Endothelial cell of umbilical vein (primary cell): ENCODE measurements at regions not wholly inside any gene's neighbourhood (a gene's known extent, or its start where the extent isn't known, plus 50 kb on each side); places are given as distances from the start of the nearest gene placed in this dataset.

Source experiments
- BruUV-seq: library from RNA; stranded (reverse); fragments of 400-500 nt; replicated peaks from 2 replicates; lab custom pipeline; 2021; lab: Mats Ljungman, UMichigan
- CTCF ChIA-PET: fragments of 300-600, 350-600 bp; sonication (Branson Sonifier 250); formaldehyde crosslinking; loops from one replicate; lab custom pipeline; 2021; ENCODE audit warnings: antibody characterized with exemption, inconsistent platforms; lab: Charles Lee
- POLR2A ChIA-PET: fragments of 300-600, 350-600 bp; sonication (Branson Sonifier 250); formaldehyde crosslinking; loops from one replicate; lab custom pipeline; 2021; ENCODE audit warnings: antibody characterized with exemption, inconsistent platforms; lab: Charles Lee
- DNase-seq: peaks from one replicate; pipeline ENCODE4 v3.0.0-alpha.2; 2011; ENCODE audit warnings: low read depth, low spot score
- FAIRE-seq: peaks from 2 replicates; lab custom pipeline; 2011; peaks lifted over from hg19 to GRCh38; lab: Jason Lieb, UNC
- H2AFZ ChIP-seq: 2 replicates; pipeline ENCODE4 v1.6.0; 2012; ENCODE audit warnings: low read depth, low read length, control low read depth, inconsistent platforms
- H3K27ac ChIP-seq: 2 replicates; pipeline ENCODE4 v1.5.1; 2011; ENCODE audit warnings: low read depth, mild to moderate bottlenecking, control low read depth, low read length, moderate library complexity; ENCODE audit not compliant: insufficient read depth
- H3K27me3 ChIP-seq, 2 experiments: 2 replicates each; pipeline versions ENCODE4 v1.6.0 to v1.6.1; 2011; ENCODE audit warnings: low read length in 2 of 2, mixed read lengths in 1 of 2; ENCODE audit not compliant: control insufficient read depth in 2 of 2, insufficient read depth in 2 of 2
- H3K36me3 ChIP-seq, 2 experiments: 2 replicates in 1 of 2; 3 replicates in 1 of 2; pipeline ENCODE4 v1.5.1; 2011; ENCODE audit warnings: low read length in 2 of 2, mild to moderate bottlenecking in 1 of 2, moderate library complexity in 1 of 2; ENCODE audit not compliant: control insufficient read depth in 2 of 2, insufficient read depth in 2 of 2; ENCODE audit errors: extremely low read depth in 1 of 2
- H3K4me1 ChIP-seq: 3 replicates; pipeline ENCODE4 v1.5.1; 2011; ENCODE audit warnings: mild to moderate bottlenecking, low read length; ENCODE audit not compliant: control insufficient read depth, insufficient read depth; ENCODE audit errors: extremely low read depth
- H3K4me2 ChIP-seq: 2 replicates; pipeline ENCODE4 v1.6.1; 2011; ENCODE audit warnings: low read length, control low read depth, mixed read lengths; ENCODE audit not compliant: insufficient read depth
- H3K4me3 ChIP-seq, 3 experiments: fragments of 200-600 bp in 1 of 3; sonication (generic), shearing (Covaris generic) in 1 of 3; replicated peaks in 1 of 3; 2 replicates each; pipeline ENCODE4 v1.5.1; 2011 to 2016; ENCODE audit warnings: control low read depth in 3 of 3, low read length in 3 of 3, mild to moderate bottlenecking in 2 of 3, inconsistent platforms in 1 of 3, low read depth in 1 of 3, moderate library complexity in 1 of 3; ENCODE audit not compliant: insufficient read depth in 1 of 3
- H3K79me2 ChIP-seq: 2 replicates; pipeline ENCODE4 v1.6.0; 2012; ENCODE audit warnings: low read length, inconsistent platforms; ENCODE audit not compliant: control insufficient read depth, insufficient read depth
- H3K9ac ChIP-seq: replicated peaks from 2 replicates; pipeline ENCODE3; 2011; ENCODE audit warnings: low read length, control low read depth; ENCODE audit not compliant: insufficient read depth; ENCODE audit errors: extremely low read depth
- H3K9me1 ChIP-seq: replicated peaks from 3 replicates; pipeline ENCODE4 v1.6.0; 2011; ENCODE audit warnings: mild to moderate bottlenecking, low read length; ENCODE audit not compliant: control insufficient read depth, insufficient read depth; ENCODE audit errors: extremely low read depth
- H3K9me3 ChIP-seq: replicated peaks from 2 replicates; pipeline ENCODE4 v1.5.1; 2012; ENCODE audit warnings: low read length, inconsistent platforms; ENCODE audit not compliant: control insufficient read depth, insufficient read depth
- H4K20me1 ChIP-seq: replicated peaks from 2 replicates; pipeline ENCODE3; 2011; ENCODE audit warnings: mild to moderate bottlenecking, low read length; ENCODE audit not compliant: control insufficient read depth, insufficient read depth; ENCODE audit errors: extremely low read depth
- EZH2 ChIP-seq: IDR thresholded peaks from 2 replicates; pipeline ENCODE4 v1.6.1; 2012; ENCODE audit warnings: borderline replicate concordance, low read depth, mild to moderate bottlenecking, moderate library complexity, low read length, inconsistent platforms; ENCODE audit not compliant: severe bottlenecking
- GATA2 ChIP-seq: IDR thresholded peaks from 2 replicates; pipeline ENCODE4 v1.7.0; 2011; ENCODE audit warnings: low read depth, mild to moderate bottlenecking, moderate library complexity, mixed read lengths, low read length; ENCODE audit not compliant: insufficient read length, insufficient read depth
- JUN ChIP-seq: IDR thresholded peaks from 2 replicates; pipeline ENCODE4 v1.6.1; 2011; ENCODE audit warnings: borderline replicate concordance, low read depth; ENCODE audit not compliant: insufficient read length, insufficient read depth
- MYC ChIP-seq: IDR thresholded peaks from one replicate; pipeline ENCODE4 v1.6.1; 2011; ENCODE audit warnings: mild to moderate bottlenecking, low read depth, low read length
- POLR2A ChIP-seq: IDR thresholded peaks from 2 replicates; pipeline ENCODE4 v1.6.1; 2012; ENCODE audit warnings: low read depth, mild to moderate bottlenecking, control low read depth, low read length
- POLR2AphosphoS5 ChIP-seq: IDR thresholded peaks from 2 replicates; pipeline ENCODE4 v1.6.1; 2012; ENCODE audit warnings: low read depth, mild to moderate bottlenecking, control low read depth, low read length, moderate library complexity; ENCODE audit not compliant: insufficient read depth
- dilution Hi-C: fragments of 300-500 bp; cut with MboI; formaldehyde crosslinking; loops from one replicate; pipeline ENCODE4 v1.15.0; 2019; ENCODE audit warnings: low sequenced_read_pairs; ENCODE audit not compliant: extremely low pct_ligation_motif_present
- intact Hi-C: fragments of 100-400 bp; cut with micrococcal nuclease; formaldehyde crosslinking; loops from one replicate; pipeline ENCODE4 v1.10.0; 2022
- TF ChIP-seq, protein P1 (sequence below), 2 donors: IDR thresholded peaks; 1 replicate in 1 of 2; 2 replicates in 1 of 2; pipeline ENCODE4 v1.5.1; 2011; ENCODE audit warnings: low read length in 2 of 2, mild to moderate bottlenecking in 2 of 2, moderate library complexity in 2 of 2, control low read depth in 1 of 2, inconsistent platforms in 1 of 2, low read depth in 1 of 2; ENCODE audit not compliant: insufficient read depth in 1 of 2; ENCODE audit errors: extremely low read depth in 1 of 2

DNA sequence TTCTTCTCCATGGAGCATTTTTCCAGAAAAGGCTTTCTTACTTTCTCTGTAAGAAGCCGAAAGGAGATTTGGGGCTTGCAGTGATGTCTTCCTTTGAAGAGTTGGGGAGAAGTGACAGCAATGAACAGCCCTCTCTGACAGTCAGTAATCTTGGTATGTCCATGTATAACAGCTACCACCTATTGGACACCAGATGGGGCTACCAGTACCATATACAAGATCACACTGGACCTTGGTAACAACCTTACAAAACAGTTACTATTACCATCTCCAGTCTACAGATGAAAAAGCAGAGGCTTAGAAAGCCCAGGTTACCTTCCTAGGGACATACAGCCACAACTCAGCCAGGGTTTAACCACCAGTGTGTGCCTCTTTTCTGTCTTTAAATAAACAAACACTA, 272.7 kb upstream of the TRPC7 start:
- no peak for TF ChIP-seq POLR2A
- TF ChIP-seq JUN, result no peak
- no peak for TF ChIP-seq EZH2
- TF ChIP-seq MYC, result no peak
- TF ChIP-seq, protein P1, sequence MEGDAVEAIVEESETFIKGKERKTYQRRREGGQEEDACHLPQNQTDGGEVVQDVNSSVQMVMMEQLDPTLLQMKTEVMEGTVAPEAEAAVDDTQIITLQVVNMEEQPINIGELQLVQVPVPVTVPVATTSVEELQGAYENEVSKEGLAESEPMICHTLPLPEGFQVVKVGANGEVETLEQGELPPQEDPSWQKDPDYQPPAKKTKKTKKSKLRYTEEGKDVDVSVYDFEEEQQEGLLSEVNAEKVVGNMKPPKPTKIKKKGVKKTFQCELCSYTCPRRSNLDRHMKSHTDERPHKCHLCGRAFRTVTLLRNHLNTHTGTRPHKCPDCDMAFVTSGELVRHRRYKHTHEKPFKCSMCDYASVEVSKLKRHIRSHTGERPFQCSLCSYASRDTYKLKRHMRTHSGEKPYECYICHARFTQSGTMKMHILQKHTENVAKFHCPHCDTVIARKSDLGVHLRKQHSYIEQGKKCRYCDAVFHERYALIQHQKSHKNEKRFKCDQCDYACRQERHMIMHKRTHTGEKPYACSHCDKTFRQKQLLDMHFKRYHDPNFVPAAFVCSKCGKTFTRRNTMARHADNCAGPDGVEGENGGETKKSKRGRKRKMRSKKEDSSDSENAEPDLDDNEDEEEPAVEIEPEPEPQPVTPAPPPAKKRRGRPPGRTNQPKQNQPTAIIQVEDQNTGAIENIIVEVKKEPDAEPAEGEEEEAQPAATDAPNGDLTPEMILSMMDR (IDR thresholded peaks at IDR 0.05; ENCODE audit: extremely low read depth in 1 of 2, insufficient read depth in 1 of 2, low read depth in 1 of 2, low read length in 2 of 2), result peak in 1 of 2 donors; percentile 1
- TF ChIP-seq GATA2, result no peak
- TF ChIP-seq POLR2AphosphoS5, result no peak
- Histone ChIP-seq H2AFZ (no peak overlapping the region), H3K9me1 (no peaks in the 10 kb centered on the region), H3K27me3 (no peaks in the 10 kb centered on the region), H3K4me1 (peaks cover 12% of the 10 kb centered on the region), H3K36me3 (no peaks in the 10 kb centered on the region), H3K79me2 (no peaks in the 10 kb centered on the region), H3K27ac (no peak overlapping the region), H3K9ac (no peak overlapping the region), H4K20me1 (no peaks in the 10 kb centered on the region), H3K9me3 (no peaks in the 10 kb centered on the region), H3K4me3 (no peak overlapping the region), H3K4me2 (no peak overlapping the region)
- FAIRE-seq (peak; percentile 35), DNase-seq (no peak)
- ChIA-PET POLR2A (no interaction called here), CTCF (interaction anchor here (0.7 to 4.2 kb wide), 6 partner anchors 14 to 388 kb away, joined by 3 to 27 read pairs (median 4); no protein-coding TSS in a partner anchor)
- intact Hi-C loops, result loop anchor here (5.0 kb wide), 1 partner anchor 134 kb away; no protein-coding TSS in a partner anchor
- BruUV-seq, result no TSS peak
- dilution Hi-C loops, result no loop called here
